Activated CD4-positive, alpha-beta T cell treated with anti-CD3 and anti-CD28 coated beads, Interleukin-2, Interleukin-6, amounts not matched to agents 100 ng/mL and 50 ng/mL, durations not matched to agents 16 hours and 8 hours (primary cell): ENCODE measurements at regions not wholly inside any gene's neighbourhood (a gene's known extent, or its start where the extent isn't known, plus 50 kb on each side); places are given as distances from the start of the nearest gene placed in this dataset.

ENCODE experiments used
- DNase-seq: peaks from one replicate; pipeline ENCODE4 v3.0.0-alpha.2; 2020

DNA sequence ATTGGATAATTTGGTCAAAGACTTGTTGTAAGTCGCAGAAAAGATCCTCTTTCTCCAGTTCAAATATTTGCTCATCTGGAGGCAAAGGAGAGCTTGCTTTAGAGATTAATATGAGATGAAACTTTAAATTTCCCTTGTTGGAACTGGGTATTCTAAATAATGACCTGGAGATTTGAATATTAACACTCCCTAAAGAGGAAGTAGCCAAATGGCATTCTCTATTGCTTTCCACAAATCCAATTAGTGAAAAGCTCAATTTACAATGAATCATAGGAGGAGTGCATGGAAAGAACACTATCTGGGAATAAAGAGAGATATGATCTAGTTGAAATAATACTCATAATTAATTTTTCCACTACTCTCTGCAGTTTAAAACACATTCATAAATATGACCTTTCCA, 641.6 kb upstream of the TENM4 start:
- no peak for DNase-seq

DNA sequence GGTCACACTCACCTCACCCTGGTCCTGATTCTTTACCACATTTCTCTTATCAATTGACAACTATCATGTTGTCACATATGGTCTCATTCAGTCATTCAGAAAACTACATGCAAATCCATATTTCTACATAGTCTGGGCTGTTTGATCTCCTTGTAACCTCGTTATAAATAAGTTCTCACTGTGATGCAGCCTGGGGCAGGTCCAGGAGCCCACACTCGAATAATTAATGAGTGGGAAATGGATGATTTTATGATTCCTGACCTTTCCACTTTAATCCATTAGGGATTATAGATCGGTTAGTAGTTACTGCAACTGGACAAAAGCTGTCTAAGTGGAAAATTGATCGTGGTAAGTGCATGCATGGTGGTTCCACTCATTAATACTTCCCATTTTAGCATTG, 636.3 kb upstream of the TENM4 start:
- DNase-seq, result no peak

DNA sequence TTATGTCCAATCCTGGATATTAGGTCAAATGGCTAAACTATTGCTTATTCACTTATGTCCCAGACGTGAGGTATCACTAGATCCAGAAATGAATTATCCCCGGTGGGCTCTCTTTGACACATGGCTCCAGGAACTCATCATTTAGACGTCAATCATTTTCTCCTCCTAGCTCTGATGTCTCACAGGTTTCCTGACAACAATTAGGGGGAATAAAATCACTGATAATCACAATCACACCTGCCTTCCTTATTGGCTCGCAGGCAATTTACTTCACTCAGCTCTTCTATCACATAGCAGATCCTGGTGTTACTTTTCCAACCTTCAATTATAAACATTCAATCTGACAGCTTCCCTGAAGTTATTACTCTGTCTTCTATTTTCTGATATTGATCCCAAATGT, 634.0 kb upstream of the TENM4 start:
- no peak for DNase-seq

GRCh38 chr11:80066291-80066690, 625.5 kb upstream of the TENM4 start:
- DNase-seq, result no peak

DNA sequence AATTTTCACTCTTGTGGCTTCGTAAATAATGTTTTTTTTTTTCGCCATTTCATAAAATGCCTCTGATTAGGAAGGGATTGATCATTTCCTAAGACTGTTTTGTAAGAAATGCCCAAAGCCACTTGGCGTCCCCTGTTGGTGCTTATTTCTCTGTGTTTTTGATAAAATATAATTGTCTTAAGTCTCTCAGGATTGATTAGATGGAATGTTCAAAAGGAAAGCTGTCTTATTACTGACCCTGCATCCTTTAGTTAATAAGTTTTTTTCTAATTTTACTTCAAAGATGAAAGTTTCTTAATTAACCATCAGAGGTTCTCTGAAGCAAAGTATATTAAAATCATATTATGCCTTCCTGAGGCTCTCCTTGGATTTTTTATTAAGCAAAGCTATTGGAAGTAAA, 624.3 kb upstream of the TENM4 start:
- no peak for DNase-seq

GRCh38 chr11:80061056-80061455, 620.2 kb upstream of the TENM4 start:
- no peak for DNase-seq

- DNase-seq, result no peak
These were observed 613.8 kb upstream of the TENM4 start for GRCh38 chr11:80054582-80055165.

DNA sequence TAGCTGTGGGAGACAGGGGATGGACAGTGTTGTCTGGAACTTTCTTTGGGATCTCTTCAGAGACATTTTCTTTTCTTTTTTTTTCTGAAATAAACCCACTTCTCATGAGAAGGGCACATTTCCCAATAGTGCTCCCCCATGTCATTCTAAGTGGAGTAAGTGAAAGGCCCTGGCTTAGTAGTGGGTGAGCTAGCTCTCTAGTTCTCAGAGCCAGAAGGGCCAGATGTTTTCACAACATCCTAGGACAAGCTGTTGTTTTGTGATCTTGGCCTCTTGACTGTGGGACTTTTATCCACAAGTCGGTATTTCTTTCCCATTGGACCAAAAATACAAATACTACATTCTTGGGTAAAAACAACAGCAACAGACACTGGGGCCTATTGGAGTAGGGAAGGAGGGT, 607.7 kb upstream of the TENM4 start:
- DNase-seq, result no peak

GRCh38 chr11:80041136-80042000, 600.5 kb upstream of the TENM4 start:
- DNase-seq, result no peak

DNA sequence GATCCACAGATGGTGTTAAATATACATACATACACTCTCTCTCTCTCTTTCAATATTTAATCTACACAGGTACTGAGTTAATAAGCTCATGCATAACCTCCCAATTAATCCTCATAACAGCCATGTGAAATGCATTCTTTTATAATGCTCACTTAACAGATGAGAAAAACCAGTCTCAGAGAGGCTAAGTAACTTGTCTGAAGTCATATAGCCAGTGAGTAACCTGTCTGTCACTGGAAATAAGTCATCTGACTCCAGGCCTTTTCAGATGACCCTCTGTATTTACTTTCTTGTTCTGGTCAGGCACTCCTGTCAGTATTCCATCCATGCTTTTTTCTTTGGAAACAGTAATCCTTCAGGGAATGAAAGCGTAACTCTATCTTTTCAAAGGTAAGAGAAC, 594.0 kb upstream of the TENM4 start:
- no peak for DNase-seq

GRCh38 chr11:80031014-80031600, 590.3 kb upstream of the TENM4 start:
- DNase-seq, result no peak

DNA sequence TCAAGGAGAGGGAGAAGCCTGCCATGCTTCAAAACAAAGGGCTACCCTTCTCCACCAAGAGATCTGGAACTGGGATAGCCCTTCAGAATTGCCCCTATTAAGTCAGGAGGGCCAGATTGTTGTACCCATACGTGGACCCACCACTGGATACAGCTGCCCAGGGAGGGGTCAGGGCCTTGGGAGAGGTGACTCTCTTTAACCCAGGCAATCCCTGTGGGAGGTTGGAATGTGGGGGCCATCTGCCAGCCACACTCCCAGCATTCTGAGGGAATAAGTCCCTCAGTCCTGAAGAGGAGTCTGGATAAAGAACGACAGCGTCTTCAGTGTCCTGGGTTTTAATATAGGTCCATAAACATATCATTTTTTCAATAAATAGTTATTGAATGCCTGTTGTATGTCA, 588.2 kb upstream of the TENM4 start:
- DNase-seq, result no peak

GRCh38 chr11:80024119-80024518, 583.3 kb upstream of the TENM4 start:
- no peak for DNase-seq

GRCh38 chr11:80023386-80023785, 582.6 kb upstream of the TENM4 start:
- DNase-seq, result no peak

GRCh38 chr11:80010536-80010935, 569.7 kb upstream of the TENM4 start:
- no peak for DNase-seq

GRCh38 chr11:80009081-80009480, 568.3 kb upstream of the TENM4 start:
- no peak for DNase-seq

DNA sequence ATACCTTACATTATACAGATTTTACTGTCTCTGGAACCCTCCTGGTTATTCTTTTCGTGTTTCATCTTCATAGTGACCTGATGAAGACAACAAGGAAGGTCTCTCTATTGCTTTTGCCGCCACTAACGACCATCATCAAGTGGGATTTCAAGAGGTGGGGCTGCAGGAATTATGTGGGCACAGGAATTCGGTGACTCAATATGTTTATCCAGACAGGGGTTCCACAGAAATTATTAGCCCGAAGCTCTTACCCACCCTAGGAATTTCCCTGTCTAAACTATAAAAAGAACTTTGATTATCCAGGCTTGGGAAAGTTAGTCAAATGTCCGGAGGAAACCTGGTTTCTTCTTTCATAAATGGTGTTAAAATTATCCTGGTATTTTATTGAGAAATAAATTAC, 566.8 kb upstream of the TENM4 start:
- DNase-seq, result no peak

GRCh38 chr11:79990141-79990540, 549.3 kb upstream of the TENM4 start:
- DNase-seq, result no peak

DNA sequence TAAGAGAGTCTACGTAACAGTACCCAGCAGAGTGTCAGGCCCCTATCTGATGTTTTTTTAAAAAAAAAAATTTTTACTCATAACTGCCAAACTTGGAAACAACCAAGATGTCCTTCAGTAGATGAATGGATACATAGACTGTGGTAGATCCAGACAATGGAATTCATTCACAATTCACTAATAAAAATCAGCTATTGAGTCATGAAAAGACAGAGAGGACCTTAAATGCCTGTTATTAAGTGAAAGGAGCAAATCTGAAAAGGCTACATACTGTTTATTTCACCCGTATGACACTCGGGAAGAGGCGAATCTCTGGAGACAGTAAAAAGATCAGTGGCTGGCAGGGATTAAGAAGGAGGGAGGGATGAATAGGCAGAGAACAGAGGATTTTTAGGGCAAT, 541.4 kb upstream of the TENM4 start:
- no peak for DNase-seq

DNA sequence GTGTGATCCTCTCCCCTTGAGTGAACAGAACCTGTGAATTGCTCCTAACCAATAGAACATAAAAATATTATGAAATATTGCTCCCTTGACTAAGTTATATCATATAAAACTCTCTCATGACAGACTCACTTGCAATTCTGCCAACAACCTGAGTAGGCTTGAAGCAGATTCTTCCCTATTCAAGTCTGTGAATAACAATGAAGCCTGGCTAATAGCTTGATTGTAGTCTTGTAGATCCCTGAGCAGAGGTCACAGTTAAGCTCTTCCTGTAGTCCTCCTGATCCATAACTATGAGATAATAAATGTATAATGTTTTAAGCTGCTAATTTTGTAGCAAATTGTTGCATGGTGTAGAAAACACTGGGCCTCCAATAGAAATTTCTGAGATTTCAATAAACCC, 540.1 kb upstream of the TENM4 start:
- DNase-seq, result no peak

GRCh38 chr11:79973721-79974617, 533.1 kb upstream of the TENM4 start:
- no peak for DNase-seq

DNA sequence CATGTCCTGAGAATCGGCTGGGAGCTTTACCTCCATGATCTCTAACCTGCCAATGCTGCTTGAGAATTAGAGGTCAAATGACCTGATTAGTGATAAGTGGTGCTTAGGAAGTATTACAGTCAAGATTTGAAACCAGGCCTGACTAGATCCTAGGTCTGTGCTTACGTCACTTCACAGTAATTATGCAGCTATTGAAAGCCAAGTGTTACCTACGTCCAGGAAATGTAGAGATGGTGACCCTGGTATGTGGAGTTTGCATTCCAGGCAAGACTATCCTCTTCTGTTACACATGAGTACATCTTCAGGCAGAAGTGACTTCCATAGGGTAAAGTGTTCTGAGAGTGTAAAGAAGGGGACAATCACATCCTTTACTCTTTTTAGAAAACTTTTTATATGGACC, 530.4 kb upstream of the TENM4 start:
- DNase-seq, result no peak

GRCh38 chr11:79966592-79966991, 525.8 kb upstream of the TENM4 start:
- DNase-seq, result no peak
